OCI-LY1 (cell line): ENCODE measurements at regions not wholly inside any gene's neighbourhood (a gene's known extent, or its start where the extent isn't known, plus 50 kb on each side); places are given as distances from the start of the nearest gene placed in this dataset.
"Not testable (repeated sequence)": the region's sequence is repeated elsewhere in the genome, so short reads cannot be mapped to it uniquely, and the experiment has no call there.

Source experiments
- H2AFZ ChIP-seq: fragments of 200-600 bp; sonication (generic), shearing (Covaris generic); 2 replicates; pipeline ENCODE4 v1.6.0; 2014; ENCODE audit warnings: antibody characterized with exemption, mild to moderate bottlenecking, low read length
- H3F3A ChIP-seq: fragments of 200-600 bp; sonication (generic), shearing (Covaris generic); 2 replicates; pipeline ENCODE4 v1.6.0; 2014; ENCODE audit warnings: mild to moderate bottlenecking, antibody characterized with exemption, low read length, moderate library complexity; ENCODE audit not compliant: insufficient read depth
- H3K27ac ChIP-seq: fragments of 200-600 bp; sonication (generic); 2 replicates; pipeline ENCODE4 v1.5.1; 2014; ENCODE audit warnings: low read length, mixed run types, mild to moderate bottlenecking, low read depth; ENCODE audit not compliant: poor library complexity, severe bottlenecking
- H3K27me3 ChIP-seq: fragments of 200-600 bp; sonication (generic); 2 replicates; pipeline ENCODE4 v1.6.0; 2014; ENCODE audit warnings: antibody characterized with exemption, mild to moderate bottlenecking, low read length, moderate library complexity; ENCODE audit not compliant: insufficient read depth
- H3K36me3 ChIP-seq: fragments of 200-600 bp; sonication (generic); 2 replicates; pipeline ENCODE4 v1.6.1; 2014; ENCODE audit warnings: mild to moderate bottlenecking, antibody characterized with exemption, low read length, moderate library complexity, mixed read lengths; ENCODE audit not compliant: insufficient read depth
- H3K4me1 ChIP-seq: fragments of 200-600 bp; sonication (generic); 2 replicates; pipeline ENCODE4 v1.5.1; 2014; ENCODE audit warnings: mild to moderate bottlenecking, low read length, moderate library complexity; ENCODE audit not compliant: insufficient read depth, severe bottlenecking
- H3K4me2 ChIP-seq: fragments of 200-600 bp; sonication (generic), shearing (Covaris generic); 2 replicates; pipeline ENCODE4 v1.6.1; 2014; ENCODE audit warnings: low read length
- H3K4me3 ChIP-seq: fragments of 200-600 bp; sonication (generic); 2 replicates; pipeline ENCODE4 v1.5.1; 2014; ENCODE audit warnings: low read length, low read depth, mild to moderate bottlenecking, mixed read lengths; ENCODE audit not compliant: poor library complexity, severe bottlenecking
- H3K79me2 ChIP-seq: fragments of 200-600 bp; shearing (Covaris generic); 2 replicates; pipeline ENCODE4 v1.6.1; 2016; ENCODE audit warnings: mixed run types, low read length, mixed read lengths; ENCODE audit not compliant: insufficient read depth
- H3K9ac ChIP-seq: fragments of 200-600 bp; sonication (generic), shearing (Covaris generic); 2 replicates; pipeline ENCODE4 v1.6.1; 2014; ENCODE audit warnings: mild to moderate bottlenecking, low read length, mixed read lengths
- H3K9me2 ChIP-seq: fragments of 200-600 bp; sonication (generic), shearing (Covaris generic); 2 replicates; pipeline ENCODE4 v1.6.1; 2014; ENCODE audit warnings: low read depth, mild to moderate bottlenecking, low read length, mixed read lengths
- H3K9me3 ChIP-seq: fragments of 200-600 bp; shearing (Covaris generic); 2 replicates; pipeline ENCODE4 v1.6.1; 2014; ENCODE audit warnings: low read length, mixed read lengths
- H4K20me1 ChIP-seq: fragments of 200-600 bp; sonication (generic), shearing (Covaris generic); 2 replicates; pipeline ENCODE4 v1.6.0; 2016; ENCODE audit warnings: mild to moderate bottlenecking, low read length; ENCODE audit not compliant: insufficient read depth
- CTCF ChIP-seq: fragments of 200-600 bp; sonication (generic), shearing (Covaris generic); IDR thresholded peaks from 2 replicates; pipeline ENCODE4 v1.5.1; 2017; ENCODE audit warnings: mild to moderate bottlenecking, antibody characterized with exemption, low read length, moderate library complexity, mixed read lengths
- EZH2 ChIP-seq: fragments of 200-600 bp; sonication (generic), shearing (Covaris generic); IDR thresholded peaks from 2 replicates; pipeline ENCODE4 v1.8.0; 2017; ENCODE audit warnings: borderline replicate concordance, mixed run types, mild to moderate bottlenecking, antibody characterized with exemption, low read length, moderate library complexity, mixed read lengths

GRCh38 chr20:17891131-17891530 is 77.5 kb downstream of the SNX5 start:
- not testable (repeated sequence) for H2AFZ ChIP-seq, H3K27ac ChIP-seq, H3K4me1 ChIP-seq, H3K4me2 ChIP-seq, H3K36me3 ChIP-seq, H3K27me3 ChIP-seq, H3K9ac ChIP-seq, H3F3A ChIP-seq, H3K79me2 ChIP-seq, H3K9me2 ChIP-seq, H4K20me1 ChIP-seq, H3K4me3 ChIP-seq, H3K9me3 ChIP-seq

DNA sequence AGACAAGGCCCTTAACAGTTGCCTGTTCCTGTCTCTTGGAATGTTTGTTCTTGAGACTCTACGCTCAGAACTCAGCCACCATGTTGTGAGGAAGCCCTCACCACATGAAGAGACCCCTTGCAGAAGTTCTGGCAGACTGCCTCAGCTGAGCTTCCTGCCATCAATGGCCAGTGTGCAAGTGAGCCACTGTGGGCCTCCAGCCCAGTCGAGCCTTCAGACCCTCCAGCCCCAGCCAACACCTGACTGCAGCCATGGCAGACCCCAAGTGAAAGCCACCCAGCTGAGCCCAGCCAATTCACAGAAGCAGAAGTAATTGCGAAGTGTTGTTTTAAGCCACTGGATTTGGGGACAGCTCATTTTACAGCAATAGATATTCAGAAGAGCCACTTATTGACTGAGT is 78.3 kb downstream of the SNX5 start:
- Histone ChIP-seq H3K36me3 (no peaks in the 10 kb centered on the region), H3F3A (no peaks in the 10 kb centered on the region), H3K27ac (no peak overlapping the region), H4K20me1 (no peaks in the 10 kb centered on the region), H3K4me2 (no peak overlapping the region), H2AFZ (no peak overlapping the region), H3K27me3 (no peaks in the 10 kb centered on the region; the same call in 1 of the 2 replicates), H3K9me2 (no peaks in the 10 kb centered on the region), H3K4me1 (no peaks in the 10 kb centered on the region), H3K79me2 (no peaks in the 10 kb centered on the region), H3K4me3 (no peak overlapping the region), H3K9me3 (no peaks in the 10 kb centered on the region), H3K9ac (no peak overlapping the region)
- no peak for TF ChIP-seq CTCF
- no peak for TF ChIP-seq EZH2

GRCh38 chr20:17889226-17889625 is 79.4 kb downstream of the SNX5 start:
- Histone ChIP-seq H3K36me3 (no peaks in the 10 kb centered on the region), H3K79me2 (no peaks in the 10 kb centered on the region), H3K9me2 (no peaks in the 10 kb centered on the region), H4K20me1 (no peaks in the 10 kb centered on the region), H3K4me1 (no peaks in the 10 kb centered on the region), H3K4me2 (no peak overlapping the region), H3K9me3 (no peaks in the 10 kb centered on the region), H2AFZ (no peak overlapping the region), H3K4me3 (no peak overlapping the region), H3K9ac (no peak overlapping the region), H3K27me3 (no peaks in the 10 kb centered on the region; the same call in 1 of the 2 replicates), H3K27ac (no peak overlapping the region), H3F3A (no peaks in the 10 kb centered on the region)
- TF ChIP-seq EZH2 (no peak), CTCF (no peak)

DNA sequence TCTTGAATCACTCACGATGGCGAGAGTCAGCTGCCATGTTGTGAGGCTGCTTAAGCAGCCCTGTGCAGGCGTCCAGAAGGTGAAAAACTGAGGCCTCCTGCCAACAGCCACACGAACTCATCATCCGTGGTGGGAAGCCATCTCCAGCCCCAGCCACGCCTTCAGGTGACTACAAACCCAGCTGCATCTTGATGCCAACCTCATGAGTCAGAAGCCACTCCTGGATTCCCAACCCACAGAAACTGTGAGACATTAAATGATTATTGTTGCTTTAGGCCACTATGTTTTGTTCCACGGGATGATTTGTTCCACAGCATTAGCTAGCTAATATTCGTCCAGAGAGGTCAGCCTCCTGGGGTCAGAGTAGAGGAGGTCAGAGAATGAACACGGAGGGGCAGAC is 80.5 kb downstream of the SNX5 start:
- no peaks in the 10 kb centered on the region for H3F3A ChIP-seq
- H3K36me3 ChIP-seq: no peaks in the 10 kb centered on the region
- TF ChIP-seq CTCF (no peak), EZH2 (no peak)
- no peaks in the 10 kb centered on the region for H3K79me2 ChIP-seq
- no peaks in the 10 kb centered on the region for H4K20me1 ChIP-seq
- no peak overlapping the region for H3K4me3 ChIP-seq
- no peaks in the 10 kb centered on the region for H3K9me3 ChIP-seq
- no peak overlapping the region for H3K4me2 ChIP-seq
- peaks cover 2% of the 10 kb centered on the region for H3K27me3 ChIP-seq
- no peak overlapping the region for H3K27ac ChIP-seq
- H2AFZ ChIP-seq: no peak overlapping the region
- H3K9ac ChIP-seq: no peak overlapping the region
- no peaks in the 10 kb centered on the region for H3K9me2 ChIP-seq
- H3K4me1 ChIP-seq: no peaks in the 10 kb centered on the region
